ENCODE measurements at regions not wholly inside any gene's neighbourhood (a gene's known extent, or its start where the extent isn't known, plus 50 kb on each side); places are given as distances from the start of the nearest gene placed in this dataset.

- DNase-seq (ENCODE audit: low read depth) = no peak
Measured at GRCh38 chr2:230642966-230643365, 69.7 kb upstream of the CAB39 start.

GRCh38 chr2:230643576-230644291 lies 68.9 kb upstream of the CAB39 start:
- DNase-seq (ENCODE audit: low read depth) = no peak

DNA sequence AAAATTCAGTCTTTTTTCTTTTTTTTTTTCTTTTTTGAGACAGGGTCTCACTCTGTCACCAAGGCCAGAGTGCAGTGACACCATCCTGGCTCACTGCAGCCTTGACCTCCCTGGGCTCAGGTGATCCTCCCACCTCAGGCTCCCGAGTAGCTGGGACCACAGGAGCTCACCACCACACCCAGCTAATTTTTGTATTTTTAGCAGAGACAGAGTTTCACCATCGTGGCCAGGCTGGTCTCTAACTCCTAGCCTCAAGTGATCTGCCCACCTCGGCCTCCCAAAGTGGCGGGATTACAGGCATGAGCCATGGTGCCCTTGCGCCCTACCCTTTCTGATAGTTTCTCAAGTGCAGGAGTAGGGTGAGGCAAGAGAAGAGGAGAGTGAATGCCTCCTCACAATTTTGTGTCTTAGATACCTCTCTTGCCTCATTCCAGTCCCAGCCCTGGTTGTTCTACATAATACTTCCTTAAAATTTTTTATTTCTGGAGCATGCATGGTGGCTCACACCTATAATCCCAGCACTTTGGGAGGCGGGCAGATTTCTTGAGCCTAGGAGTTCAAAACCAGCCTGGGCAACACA lies 68.2 kb upstream of the CAB39 start:
- no peak for DNase-seq (ENCODE audit: low read depth)

- no peak for DNase-seq (ENCODE audit: low read depth)
Measured at GRCh38 chr2:230648356-230648755, 64.3 kb upstream of the CAB39 start.

DNA sequence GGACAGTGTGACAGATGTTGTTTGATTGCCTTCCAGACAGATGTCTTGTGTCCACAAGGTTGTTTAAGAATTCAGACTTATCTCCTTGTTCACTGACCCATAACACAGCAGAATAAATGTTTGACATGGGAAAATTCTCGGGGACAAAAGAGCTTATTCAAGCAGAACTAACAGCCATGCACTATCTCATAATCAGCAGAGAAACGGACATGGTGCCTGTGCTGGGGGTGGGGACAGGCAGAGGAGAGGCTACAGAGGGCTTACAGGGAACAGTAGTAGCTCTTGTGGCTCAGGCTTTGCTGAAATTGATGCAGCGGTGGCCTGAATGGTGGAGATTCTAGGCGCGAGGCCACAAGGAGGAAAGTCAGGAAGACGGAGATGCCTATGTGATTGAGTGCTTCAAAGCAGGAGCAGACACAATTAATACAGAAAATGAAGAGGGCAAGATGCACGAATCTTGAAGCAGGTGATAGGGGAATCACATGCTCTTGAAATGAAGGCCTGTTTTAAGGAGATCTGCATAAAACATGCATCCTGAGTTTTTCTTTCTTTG lies 62.0 kb upstream of the CAB39 start:
- no peak for DNase-seq (ENCODE audit: low read depth)

- no peak for DNase-seq (ENCODE audit: low read depth)
Measured at GRCh38 chr2:230654057-230654456, 58.6 kb upstream of the CAB39 start.

GRCh38 chr2:230657462-230657861 lies 55.2 kb upstream of the CAB39 start:
- DNase-seq (ENCODE audit: low read depth) = no peak

DNA sequence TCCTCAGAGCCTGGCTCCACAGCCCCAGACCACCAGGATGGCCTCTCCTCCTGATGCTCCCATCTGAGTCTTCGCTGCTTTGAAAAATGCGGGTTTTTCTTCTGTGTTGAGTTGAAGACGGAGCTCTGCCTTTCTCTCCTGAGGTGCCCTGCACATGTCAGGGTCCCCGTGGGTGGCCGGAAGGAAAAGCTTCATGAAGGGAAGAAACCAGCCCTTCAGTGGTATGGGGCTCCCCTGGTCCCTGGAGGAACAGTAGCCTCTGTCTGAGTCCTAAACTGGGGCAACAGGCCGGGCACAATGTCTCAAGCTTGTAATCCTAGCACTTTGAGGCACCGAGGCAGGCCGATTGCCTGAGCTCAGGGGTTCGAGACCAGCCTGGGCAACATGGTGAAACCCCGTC lies 54.7 kb upstream of the CAB39 start:
- no peak for DNase-seq (ENCODE audit: low read depth)

DNA sequence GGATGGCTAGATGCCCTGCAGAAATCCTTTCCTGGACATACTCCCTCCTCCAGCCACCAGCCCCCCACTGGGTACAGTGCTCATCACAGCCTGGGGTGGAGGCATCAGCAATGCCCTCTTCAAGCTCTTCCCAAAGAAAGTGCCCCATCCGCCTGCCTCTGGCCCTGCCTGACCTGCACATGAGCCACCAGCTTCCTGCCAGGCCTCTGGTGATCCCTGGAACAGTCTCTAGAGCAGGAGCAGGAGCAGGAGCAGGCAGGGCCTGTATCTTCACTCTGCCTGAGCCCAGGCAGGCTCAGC lies 54.1 kb upstream of the CAB39 start:
- no peak for DNase-seq (ENCODE audit: low read depth)

GRCh38 chr2:230658877-230659652 lies 53.6 kb upstream of the CAB39 start:
- DNase-seq (ENCODE audit: low read depth) = no peak

DNA sequence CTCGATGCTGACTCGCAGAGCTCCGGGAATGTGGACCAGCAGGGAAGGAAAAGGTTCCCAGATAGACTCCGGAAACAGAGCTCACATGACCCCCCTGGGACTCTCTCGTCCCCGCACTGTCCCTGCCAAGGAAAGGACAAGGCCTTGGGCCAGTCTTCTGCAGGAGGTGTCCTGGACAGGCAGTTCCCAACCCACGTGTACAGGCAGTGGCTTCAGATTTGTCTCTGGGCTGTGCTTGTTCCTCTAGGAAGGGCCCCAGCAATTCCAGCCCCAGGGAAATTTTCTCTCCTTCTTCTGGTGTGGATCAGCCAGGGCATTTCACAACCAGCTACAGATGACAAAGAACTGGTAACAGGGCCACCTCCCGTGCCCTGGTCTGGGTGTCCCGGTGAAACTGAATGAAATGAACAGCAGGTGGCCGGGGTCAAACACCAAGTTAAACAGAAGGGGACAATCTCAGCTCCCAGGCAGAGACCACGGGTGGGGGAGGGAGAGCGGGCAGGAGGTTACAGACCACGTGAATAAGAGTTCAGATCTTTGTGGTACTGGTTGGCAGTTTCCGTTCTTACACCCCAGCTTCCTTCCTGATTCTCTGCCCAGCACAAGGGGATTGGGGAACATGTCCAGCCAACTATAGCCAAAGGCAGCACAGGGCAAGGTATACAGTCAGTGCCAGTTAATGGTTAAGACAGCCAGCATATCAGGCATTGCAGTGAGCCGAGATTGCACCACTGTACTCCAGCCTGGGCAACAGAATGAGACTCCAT lies 52.2 kb upstream of the CAB39 start:
- no peak for DNase-seq (ENCODE audit: low read depth)

- no peak for DNase-seq (ENCODE audit: low read depth)
Measured at GRCh38 chr2:230661072-230661957, 51.3 kb upstream of the CAB39 start.

All from GM04503 (cell line).